Skeletal muscle tissue (tissue), 3 donors: ENCODE measurements at regions not wholly inside any gene's neighbourhood (a gene's known extent, or its start where the extent isn't known, plus 50 kb on each side); places are given as distances from the start of the nearest gene placed in this dataset.

Source experiments
- H3K27ac ChIP-seq: one replicate; pipeline ENCODE4 v1.7.0; 2013; ENCODE audit warnings: mild to moderate bottlenecking, low read depth, low read length, inconsistent platforms
- H3K27me3 ChIP-seq, 3 donors: one replicate each; pipeline ENCODE4 v1.7.0; 2013; ENCODE audit warnings: low read length in 3 of 3; ENCODE audit not compliant: control insufficient read depth in 3 of 3, insufficient read depth in 3 of 3
- H3K36me3 ChIP-seq, 3 donors: one replicate each; pipeline ENCODE4 v1.7.0; 2013; ENCODE audit warnings: low read length in 3 of 3; ENCODE audit not compliant: control insufficient read depth in 3 of 3, insufficient read depth in 3 of 3
- H3K4me1 ChIP-seq, 3 donors: one replicate each; pipeline ENCODE4 v1.7.0; 2013; ENCODE audit warnings: low read length in 3 of 3, mild to moderate bottlenecking in 3 of 3; ENCODE audit not compliant: control insufficient read depth in 3 of 3, insufficient read depth in 3 of 3
- H3K4me3 ChIP-seq, 3 donors: one replicate each; pipeline ENCODE4 v1.7.0; 2013; ENCODE audit warnings: low read length in 3 of 3
- H3K9ac ChIP-seq, 3 donors: one replicate each; pipeline ENCODE4 v1.7.0; 2013; ENCODE audit warnings: low read length in 3 of 3, mild to moderate bottlenecking in 3 of 3, moderate library complexity in 2 of 3, low read depth in 1 of 3
- H3K9me3 ChIP-seq, 3 donors: one replicate each; pipeline ENCODE4 v1.7.0; 2013; ENCODE audit warnings: low read length in 3 of 3; ENCODE audit not compliant: control insufficient read depth in 3 of 3
- donor health status: Osteomylitis.

DNA sequence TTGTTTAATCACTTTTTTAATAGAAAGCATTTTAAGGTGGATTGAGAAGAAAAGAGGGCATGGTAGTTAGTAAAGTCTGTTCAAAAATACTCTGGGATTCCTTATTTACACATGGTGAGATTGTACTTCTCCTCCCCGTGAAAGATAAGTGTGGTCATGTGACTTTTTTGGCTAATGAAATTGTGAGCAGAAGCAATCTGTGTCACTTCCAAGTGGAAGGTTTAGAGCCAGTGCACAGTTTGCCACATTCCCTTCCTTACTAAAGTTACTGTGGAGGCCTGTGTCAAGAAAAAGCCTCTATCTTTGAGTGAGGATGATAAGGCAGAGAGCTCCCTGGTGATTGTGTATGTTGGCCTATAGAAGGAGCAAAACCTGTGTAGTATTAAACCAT lies 471.3 kb downstream of the OMA1 start:
- Histone ChIP-seq H3K27me3 (no peaks in the 10 kb centered on the region), H3K4me3 (no peak overlapping the region), H3K27ac (no peak overlapping the region), H3K9me3 (no peaks in the 10 kb centered on the region), H3K36me3 (no peaks in the 10 kb centered on the region), H3K9ac (no peak overlapping the region), H3K4me1 (no peaks in the 10 kb centered on the region)

GRCh38 chr1:58072450-58072849 lies 474.1 kb downstream of the OMA1 start:
- Histone ChIP-seq H3K9me3 (no peaks in the 10 kb centered on the region), H3K4me1 (no peaks in the 10 kb centered on the region), H3K4me3 (no peak overlapping the region), H3K9ac (no peak overlapping the region), H3K27ac (no peak overlapping the region), H3K27me3 (no peaks in the 10 kb centered on the region), H3K36me3 (no peaks in the 10 kb centered on the region)

GRCh38 chr1:58067082-58067481 lies 479.4 kb downstream of the OMA1 start:
- Histone ChIP-seq H3K9me3 (peaks cover 0 to 2% (median 0%) of the 10 kb centered on the region in 3 donors), H3K4me1 (no peaks in the 10 kb centered on the region), H3K9ac (no peak overlapping the region), H3K27ac (no peak overlapping the region), H3K27me3 (no peaks in the 10 kb centered on the region), H3K36me3 (no peaks in the 10 kb centered on the region), H3K4me3 (no peak overlapping the region)

DNA sequence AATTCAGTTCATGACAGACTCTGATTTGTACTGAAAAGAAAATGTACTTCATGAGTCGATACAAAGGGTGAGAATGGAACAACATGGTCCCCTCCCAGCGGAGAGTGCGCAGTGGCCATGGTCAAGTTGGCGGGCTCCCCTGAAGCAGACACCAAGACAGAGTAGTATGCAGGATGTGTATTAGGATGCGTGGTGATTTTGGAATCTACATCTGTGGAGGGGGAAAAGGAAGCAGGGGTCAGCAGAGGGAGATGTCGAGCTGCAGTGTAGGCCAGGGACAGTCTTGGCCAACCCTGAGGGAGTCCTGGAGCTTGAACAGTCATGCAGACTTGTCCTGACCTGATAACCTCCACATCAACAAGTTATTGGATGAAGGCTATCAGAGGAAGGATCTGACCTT lies 481.0 kb downstream of the OMA1 start:
- H3K9me3 ChIP-seq, result peaks cover 0 to 2% (median 0%) of the 10 kb centered on the region in 3 donors
- no peaks in the 10 kb centered on the region for H3K27me3 ChIP-seq
- no peaks in the 10 kb centered on the region for H3K4me1 ChIP-seq
- no peak overlapping the region for H3K4me3 ChIP-seq
- H3K9ac ChIP-seq, result no peak overlapping the region
- no peak overlapping the region for H3K27ac ChIP-seq
- no peaks in the 10 kb centered on the region for H3K36me3 ChIP-seq

GRCh38 chr1:58064166-58064565 lies 482.4 kb downstream of the OMA1 start:
- H3K27me3 ChIP-seq, result no peaks in the 10 kb centered on the region
- no peaks in the 10 kb centered on the region for H3K36me3 ChIP-seq
- no peak overlapping the region for H3K9ac ChIP-seq
- no peak overlapping the region for H3K27ac ChIP-seq
- H3K9me3 ChIP-seq, result peaks cover 0 to 2% (median 0%) of the 10 kb centered on the region in 3 donors
- no peaks in the 10 kb centered on the region for H3K4me1 ChIP-seq
- no peak overlapping the region for H3K4me3 ChIP-seq

- H3K27me3 ChIP-seq, result no peaks in the 10 kb centered on the region
- no peak overlapping the region for H3K27ac ChIP-seq
- H3K4me3 ChIP-seq, result no peak overlapping the region
- peaks cover 0 to 2% (median 0%) of the 10 kb centered on the region in 3 donors for H3K9me3 ChIP-seq
- H3K36me3 ChIP-seq, result no peaks in the 10 kb centered on the region
- H3K9ac ChIP-seq, result no peak overlapping the region
- H3K4me1 ChIP-seq, result no peaks in the 10 kb centered on the region
Observed at GRCh38 chr1:58063095-58063494, 483.4 kb downstream of the OMA1 start.

- Histone ChIP-seq H3K9me3 (peaks cover 0 to 2% (median 0%) of the 10 kb centered on the region in 3 donors), H3K36me3 (no peaks in the 10 kb centered on the region), H3K27me3 (no peaks in the 10 kb centered on the region), H3K27ac (no peak overlapping the region), H3K4me1 (no peaks in the 10 kb centered on the region), H3K9ac (no peak overlapping the region), H3K4me3 (no peak overlapping the region)
Observed at GRCh38 chr1:58062635-58063034, 483.9 kb downstream of the OMA1 start.

- Histone ChIP-seq H3K36me3 (no peaks in the 10 kb centered on the region), H3K27ac (no peak overlapping the region), H3K9ac (no peak overlapping the region), H3K9me3 (peaks cover 0 to 2% (median 0%) of the 10 kb centered on the region in 3 donors), H3K4me1 (no peaks in the 10 kb centered on the region), H3K27me3 (no peaks in the 10 kb centered on the region), H3K4me3 (no peak overlapping the region)
Observed at GRCh38 chr1:58060559-58061170, 485.9 kb downstream of the OMA1 start.

GRCh38 chr1:58059789-58060188 lies 486.7 kb downstream of the OMA1 start:
- Histone ChIP-seq H3K9me3 (no peaks in the 10 kb centered on the region), H3K27ac (no peak overlapping the region), H3K27me3 (no peaks in the 10 kb centered on the region), H3K36me3 (no peaks in the 10 kb centered on the region), H3K4me1 (no peaks in the 10 kb centered on the region), H3K4me3 (no peak overlapping the region), H3K9ac (no peak overlapping the region)

GRCh38 chr1:58058323-58058722 lies 488.2 kb downstream of the OMA1 start:
- no peak overlapping the region for H3K27ac ChIP-seq
- no peaks in the 10 kb centered on the region for H3K4me1 ChIP-seq
- H3K36me3 ChIP-seq, result no peaks in the 10 kb centered on the region
- H3K4me3 ChIP-seq, result no peak overlapping the region
- H3K9ac ChIP-seq, result no peak overlapping the region
- no peaks in the 10 kb centered on the region for H3K9me3 ChIP-seq
- H3K27me3 ChIP-seq, result no peaks in the 10 kb centered on the region
